ENCODE measurements at regions not wholly inside any gene's neighbourhood (a gene's known extent, or its start where the extent isn't known, plus 50 kb on each side); places are given as distances from the start of the nearest gene placed in this dataset.

DNA sequence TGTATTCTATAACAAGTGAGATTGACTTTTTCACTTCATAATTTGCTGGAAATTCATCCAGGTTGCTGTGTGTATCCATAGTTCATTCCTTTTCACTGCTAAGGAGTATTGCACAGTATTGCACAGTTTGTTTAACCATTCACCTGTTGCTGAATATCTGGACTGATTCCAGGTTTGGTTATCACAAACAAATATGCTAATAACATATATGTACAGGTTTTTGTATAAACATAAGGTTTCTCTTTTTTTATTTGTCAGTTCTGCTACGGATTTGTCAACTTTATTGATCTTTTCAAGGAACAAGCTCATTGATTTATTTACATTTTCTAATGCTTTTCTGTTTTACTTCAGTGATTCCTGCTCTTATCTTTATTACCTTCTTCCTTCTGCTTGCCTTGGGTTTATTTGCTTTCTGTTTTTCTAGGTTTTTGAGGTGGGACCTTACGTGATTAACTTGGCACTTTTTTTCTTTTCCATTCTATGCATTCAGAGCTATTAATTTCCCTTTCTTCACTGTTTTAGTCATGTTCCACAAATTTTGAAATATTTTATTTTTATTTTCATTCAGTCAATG is 117.0 kb upstream of the OGFRL1 start:
- ChIA-PET CTCF (no interaction called here), POLR2A (no interaction called here)
- ATAC-seq (ENCODE audit: poor library complexity) = no peak
- intact Hi-C loops (cut with DNase I, micrococcal nuclease) = no loop called here
- TF ChIP-seq, protein P1, sequence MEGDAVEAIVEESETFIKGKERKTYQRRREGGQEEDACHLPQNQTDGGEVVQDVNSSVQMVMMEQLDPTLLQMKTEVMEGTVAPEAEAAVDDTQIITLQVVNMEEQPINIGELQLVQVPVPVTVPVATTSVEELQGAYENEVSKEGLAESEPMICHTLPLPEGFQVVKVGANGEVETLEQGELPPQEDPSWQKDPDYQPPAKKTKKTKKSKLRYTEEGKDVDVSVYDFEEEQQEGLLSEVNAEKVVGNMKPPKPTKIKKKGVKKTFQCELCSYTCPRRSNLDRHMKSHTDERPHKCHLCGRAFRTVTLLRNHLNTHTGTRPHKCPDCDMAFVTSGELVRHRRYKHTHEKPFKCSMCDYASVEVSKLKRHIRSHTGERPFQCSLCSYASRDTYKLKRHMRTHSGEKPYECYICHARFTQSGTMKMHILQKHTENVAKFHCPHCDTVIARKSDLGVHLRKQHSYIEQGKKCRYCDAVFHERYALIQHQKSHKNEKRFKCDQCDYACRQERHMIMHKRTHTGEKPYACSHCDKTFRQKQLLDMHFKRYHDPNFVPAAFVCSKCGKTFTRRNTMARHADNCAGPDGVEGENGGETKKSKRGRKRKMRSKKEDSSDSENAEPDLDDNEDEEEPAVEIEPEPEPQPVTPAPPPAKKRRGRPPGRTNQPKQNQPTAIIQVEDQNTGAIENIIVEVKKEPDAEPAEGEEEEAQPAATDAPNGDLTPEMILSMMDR (IDR thresholded peaks at IDR 0.05) = no peak
- H3K4me3 Mint-ChIP-seq = no peak overlapping the region
- H3K27ac Mint-ChIP-seq = no peak overlapping the region
- Histone ChIP-seq H3K4me1 (ENCODE audit: insufficient read depth, low read length) (no peaks in the 10 kb centered on the region), H3K9me3 (ENCODE audit: control insufficient read depth in 1 of 2, insufficient read depth in 1 of 2, low read length in 2 of 2) (no peaks in the 10 kb centered on the region), H3K36me3 (ENCODE audit: insufficient read depth, low read length) (no peaks in the 10 kb centered on the region), H3K4me3 (ENCODE audit: low read length) (no peak overlapping the region), H3K27ac (ENCODE audit: low read depth in 1 of 2, low read length in 2 of 2) (no peak overlapping the region), H3K27me3 (ENCODE audit: control insufficient read depth in 1 of 2, insufficient read depth in 2 of 2, low read length in 2 of 2) (peaks cover 0 to 6% of the 10 kb centered on the region in 2 experiments)
- no peaks in the 10 kb centered on the region for H3K4me1 Mint-ChIP-seq (ENCODE audit: low read depth)
- no peak for DNase-seq
- H3K36me3 Mint-ChIP-seq (ENCODE audit: low read depth) = no peaks in the 10 kb centered on the region
- no peaks in the 10 kb centered on the region for H3K9me3 Mint-ChIP-seq
- peaks cover 11% of the 10 kb centered on the region for H3K27me3 Mint-ChIP-seq

DNA sequence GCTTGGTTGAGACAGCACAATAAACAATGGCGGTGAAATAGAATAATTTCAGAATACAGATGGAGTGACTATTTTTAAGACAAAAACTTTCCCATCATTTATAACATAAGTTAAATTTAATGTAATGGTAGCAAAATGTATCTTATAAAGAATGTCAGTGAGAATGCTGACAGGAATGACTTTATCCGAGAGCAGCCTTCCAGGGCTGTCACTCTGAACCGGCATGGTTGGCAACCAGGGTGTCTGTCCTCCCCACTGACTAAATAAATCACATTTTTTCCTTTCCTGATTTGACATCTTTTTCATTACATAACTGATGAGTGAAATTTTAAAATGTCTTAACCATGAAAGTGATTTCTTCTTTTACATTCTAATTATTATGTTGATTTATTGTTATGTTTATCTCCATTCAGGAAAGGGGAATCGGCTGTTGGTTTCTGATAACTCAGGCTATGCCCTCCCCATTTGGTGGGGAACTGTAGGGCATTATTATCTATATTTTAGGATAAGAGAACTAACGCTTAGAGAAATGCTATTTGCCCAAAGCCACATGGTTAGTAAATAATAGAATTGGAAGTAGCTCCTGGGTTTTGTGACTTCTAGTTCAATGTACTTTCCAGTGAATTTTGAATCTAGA is 109.2 kb upstream of the OGFRL1 start:
- H3K36me3 Mint-ChIP-seq (ENCODE audit: low read depth) = no peaks in the 10 kb centered on the region
- no peak overlapping the region for H3K4me3 Mint-ChIP-seq
- H3K4me1 ChIP-seq (ENCODE audit: insufficient read depth, low read length) = no peaks in the 10 kb centered on the region
- H3K27me3 Mint-ChIP-seq = peaks cover 43% of the 10 kb centered on the region
- DNase-seq (no peak), ATAC-seq (ENCODE audit: poor library complexity) (no peak)
- H3K27ac ChIP-seq (ENCODE audit: low read depth in 1 of 2, low read length in 2 of 2) = no peak overlapping the region
- H3K9me3 Mint-ChIP-seq = no peaks in the 10 kb centered on the region
- TF ChIP-seq, protein P1 (IDR thresholded peaks at IDR 0.05) = no peak
- POLR2A ChIA-PET = no interaction called here
- H3K27ac Mint-ChIP-seq = no peak overlapping the region
- CTCF ChIA-PET = no interaction called here
- H3K4me1 Mint-ChIP-seq (ENCODE audit: low read depth) = no peaks in the 10 kb centered on the region
- H3K27me3 ChIP-seq (ENCODE audit: control insufficient read depth in 1 of 2, insufficient read depth in 2 of 2, low read length in 2 of 2) = peaks cover 0 to 11% of the 10 kb centered on the region in 2 experiments
- intact Hi-C loops (cut with DNase I, micrococcal nuclease) = no loop called here
- no peaks in the 10 kb centered on the region for H3K36me3 ChIP-seq (ENCODE audit: insufficient read depth, low read length)
- H3K9me3 ChIP-seq (ENCODE audit: control insufficient read depth in 1 of 2, insufficient read depth in 1 of 2, low read length in 2 of 2) = no peaks in the 10 kb centered on the region
- no peak overlapping the region for H3K4me3 ChIP-seq (ENCODE audit: low read length)

DNA sequence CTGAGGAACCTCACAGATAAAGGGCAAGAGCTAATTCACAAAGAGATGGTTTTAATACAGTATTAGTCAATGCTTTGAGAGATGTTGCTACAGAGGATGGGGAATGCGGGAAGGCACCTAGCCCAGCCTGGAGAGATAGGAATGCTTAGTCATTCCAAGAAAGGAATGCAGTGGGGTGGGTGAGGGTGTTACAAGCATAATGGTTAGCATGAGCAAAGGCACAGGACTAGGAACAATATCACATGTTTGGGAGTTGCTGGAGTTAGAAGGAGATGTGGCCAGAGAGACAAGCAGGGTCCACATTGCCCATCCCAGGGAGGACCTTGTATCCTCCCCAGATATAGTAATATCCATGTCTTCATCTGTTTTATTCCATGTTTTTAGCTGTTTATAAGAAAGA is 107.0 kb upstream of the OGFRL1 start:
- no peak for ATAC-seq (ENCODE audit: poor library complexity)
- H3K4me1 ChIP-seq (ENCODE audit: insufficient read depth, low read length) = no peaks in the 10 kb centered on the region
- CTCF ChIA-PET = no interaction called here

More for the DNA sequence above, 107.0 kb upstream of the OGFRL1 start:
- Histone ChIP-seq H3K27me3 (ENCODE audit: control insufficient read depth in 1 of 2, insufficient read depth in 2 of 2, low read length in 2 of 2) (peaks cover 0 to 11% of the 10 kb centered on the region in 2 experiments), H3K9me3 (ENCODE audit: control insufficient read depth in 1 of 2, insufficient read depth in 1 of 2, low read length in 2 of 2) (no peaks in the 10 kb centered on the region), H3K36me3 (ENCODE audit: insufficient read depth, low read length) (no peaks in the 10 kb centered on the region), H3K4me3 (ENCODE audit: low read length) (no peak overlapping the region), H3K27ac (ENCODE audit: low read depth in 1 of 2, low read length in 2 of 2) (no peak overlapping the region)
- TF ChIP-seq, protein P1 (IDR thresholded peaks at IDR 0.05) = no peak
- no peaks in the 10 kb centered on the region for H3K9me3 Mint-ChIP-seq
- intact Hi-C loops (cut with DNase I, micrococcal nuclease) = no loop called here
- H3K4me1 Mint-ChIP-seq (ENCODE audit: low read depth) = no peaks in the 10 kb centered on the region
- H3K4me3 Mint-ChIP-seq = no peak overlapping the region
- no peak for DNase-seq
- H3K36me3 Mint-ChIP-seq (ENCODE audit: low read depth) = no peaks in the 10 kb centered on the region
- H3K27ac Mint-ChIP-seq = no peak overlapping the region
- POLR2A ChIA-PET = interaction anchor here (0.5 kb wide), 1 partner anchor 13 kb away, joined by 3 read pairs; no protein-coding TSS in a partner anchor
- H3K27me3 Mint-ChIP-seq = peaks cover 42% of the 10 kb centered on the region

Data from CD4-positive, alpha-beta T cell (primary cell).